ENCODE measurements at regions not wholly inside any gene's neighbourhood (a gene's known extent, or its start where the extent isn't known, plus 50 kb on each side); places are given as distances from the start of the nearest gene placed in this dataset.
"Not testable (repeated sequence)": the region's sequence is repeated elsewhere in the genome, so short reads cannot be mapped to it uniquely, and the experiment has no call there.

GRCh38 chr1:232166942-232167341 is 463.0 kb downstream of the SIPA1L2 start:
- CTCF ChIA-PET = interaction anchor here (1.5 kb wide), 1 partner anchor 9 kb away, joined by 4 read pairs; no protein-coding TSS in a partner anchor
- POLR2A ChIA-PET = no interaction called here

GRCh38 chr1:232164078-232164963 is 465.6 kb downstream of the SIPA1L2 start:
- POLR2A ChIA-PET = no interaction called here

More at GRCh38 chr1:232166942-232167341, 463.0 kb downstream of the SIPA1L2 start:
- TF ChIP-seq CTCF (IDR thresholded peaks at IDR 0.05; ENCODE audit: control extremely low read depth, extremely low read depth, low read depth, missing control alignments) = no peak
- no peak for DNase-seq (ENCODE audit: extremely low spot score)

GRCh38 chr1:232163533-232163932 is 466.4 kb downstream of the SIPA1L2 start:
- TF ChIP-seq CTCF (IDR thresholded peaks at IDR 0.05; ENCODE audit: control extremely low read depth, extremely low read depth, low read depth, missing control alignments) = no peak
- no peak for DNase-seq (ENCODE audit: extremely low spot score)
- CTCF ChIA-PET = no interaction called here
- POLR2A ChIA-PET = no interaction called here

More at GRCh38 chr1:232164078-232164963, 465.6 kb downstream of the SIPA1L2 start:
- CTCF ChIA-PET = no interaction called here
- DNase-seq (ENCODE audit: extremely low spot score) = no peak
- no peak for TF ChIP-seq CTCF (IDR thresholded peaks at IDR 0.05; ENCODE audit: control extremely low read depth, extremely low read depth, low read depth, missing control alignments)

GRCh38 chr1:232162001-232162400 is 467.9 kb downstream of the SIPA1L2 start:
- DNase-seq (ENCODE audit: extremely low spot score) = no peak
- no peak for TF ChIP-seq CTCF (IDR thresholded peaks at IDR 0.05; ENCODE audit: control extremely low read depth, extremely low read depth, low read depth, missing control alignments)
- ChIA-PET CTCF (no interaction called here), POLR2A (no interaction called here)

GRCh38 chr1:232158558-232158957 is 471.4 kb downstream of the SIPA1L2 start:
- DNase-seq (ENCODE audit: extremely low spot score); POLR2A ChIA-PET: not testable (repeated sequence)
- CTCF ChIA-PET = interaction anchor here (1.6 kb wide), 1 partner anchor 9 kb away, joined by 4 read pairs; no protein-coding TSS in a partner anchor

GRCh38 chr1:232156070-232156469 is 473.9 kb downstream of the SIPA1L2 start:
- DNase-seq (ENCODE audit: extremely low spot score); POLR2A ChIA-PET; CTCF ChIA-PET: not testable (repeated sequence)

GRCh38 chr1:232153652-232154051 is 476.3 kb downstream of the SIPA1L2 start:
- ChIA-PET CTCF (no interaction called here), POLR2A (no interaction called here)
- DNase-seq (ENCODE audit: extremely low spot score) = no peak
- no peak for TF ChIP-seq CTCF (IDR thresholded peaks at IDR 0.05; ENCODE audit: control extremely low read depth, extremely low read depth, low read depth, missing control alignments)

Measured in GM10248 (cell line).